HepG2 (cell line): ENCODE measurements at regions not wholly inside any gene's neighbourhood (a gene's known extent, or its start where the extent isn't known, plus 50 kb on each side); places are given as distances from the start of the nearest gene placed in this dataset.
A peak's percentile ranks its signal among the peaks of the same experiment; 100 is the strongest.

Experiments
- ATF7 ChIP-seq, 2 experiments: fragments of 450-650 bp in 1 of 2; sonication (generic) in 1 of 2; formaldehyde crosslinking in 1 of 2; IDR thresholded peaks; 2 replicates each; pipeline versions ENCODE4 v1.4.0 to v1.6.1; 2016 to 2020; ENCODE audit warnings: antibody characterized with exemption in 1 of 2, mild to moderate bottlenecking in 1 of 2, missing genetic modification reagents in 1 of 2
- BCL6 ChIP-seq: IDR thresholded peaks from 2 replicates; pipeline ENCODE4 v1.6.1; 2016; ENCODE audit warnings: missing genetic modification reagents, missing compliant biosample characterization
- EHMT2 ChIP-seq: fragments of 200-600 bp; sonication (generic); IDR thresholded peaks from 2 replicates; pipeline ENCODE4 v1.7.0; 2017; ENCODE audit warnings: antibody characterized with exemption, low read depth, low read length, borderline replicate concordance
- ELF3 ChIP-seq: IDR thresholded peaks from 2 replicates; pipeline ENCODE4 v1.6.1; 2016; ENCODE audit warnings: missing genetic modification reagents, missing compliant biosample characterization
- ERF ChIP-seq: IDR thresholded peaks from 2 replicates; pipeline ENCODE4 v1.6.1; 2018; ENCODE audit warnings: missing biosample characterization, missing genetic modification reagents
- FOXP1 ChIP-seq, 2 experiments: fragments of 450-650 bp in 1 of 2; IDR thresholded peaks; 2 replicates each; pipeline ENCODE4 v1.6.1; 2017 to 2018; ENCODE audit warnings: antibody characterized with exemption in 1 of 2
- MATR3 ChIP-seq: sonication (generic); formaldehyde crosslinking; IDR thresholded peaks from 2 replicates; pipeline ENCODE4 v1.4.0; 2020; ENCODE audit warnings: missing genetic modification reagents
- MYNN ChIP-seq: sonication (generic); formaldehyde crosslinking; IDR thresholded peaks from 2 replicates; pipeline ENCODE4 v1.4.0; 2020; ENCODE audit warnings: mild to moderate bottlenecking, low read depth, missing genetic modification reagents
- NR2F2 ChIP-seq: IDR thresholded peaks from 2 replicates; pipeline ENCODE4 v1.6.1; 2012; ENCODE audit warnings: low read depth, inconsistent platforms, borderline replicate concordance
- PBX3 ChIP-seq: sonication (generic); formaldehyde crosslinking; IDR thresholded peaks from 2 replicates; pipeline ENCODE4 v1.8.1; 2023; ENCODE audit warnings: missing genetic modification reagents, inconsistent platforms, borderline replicate concordance
- SALL2 ChIP-seq: sonication (generic); formaldehyde crosslinking; IDR thresholded peaks from 2 replicates; pipeline ENCODE4 v1.8.1; 2023; ENCODE audit warnings: mild to moderate bottlenecking, missing genetic modification reagents, inconsistent platforms
- SIX4 ChIP-seq: sonication (generic); formaldehyde crosslinking; IDR thresholded peaks from 2 replicates; pipeline ENCODE4 v1.4.0; 2020; ENCODE audit warnings: missing genetic modification reagents
- SOX13 ChIP-seq, 3 experiments: fragments of 450-650 bp in 1 of 3; sonication (generic) in 1 of 3; formaldehyde crosslinking in 1 of 3; IDR thresholded peaks in 2 of 3; conservative IDR thresholded peaks in 1 of 3; 2 replicates each; pipeline versions ENCODE4 v1.5.0 to v1.6.1; 2016 to 2020; ENCODE audit warnings: antibody characterized with exemption in 1 of 3, mild to moderate bottlenecking in 1 of 3, missing compliant biosample characterization in 1 of 3, missing genetic modification reagents in 1 of 3, moderate library complexity in 1 of 3
- SOX6 ChIP-seq, 2 experiments: fragments of 450-650 bp in 1 of 2; sonication (generic) in 1 of 2; formaldehyde crosslinking in 1 of 2; IDR thresholded peaks; 2 replicates each; pipeline versions ENCODE4 v1.4.0 to v1.6.1; 2017 to 2020; ENCODE audit warnings: antibody characterized with exemption in 1 of 2, mild to moderate bottlenecking in 1 of 2, missing genetic modification reagents in 1 of 2
- TBL1XR1 ChIP-seq: fragments of 150-350 bp; IDR thresholded peaks from 2 replicates; pipeline ENCODE4 v1.6.1; 2014; ENCODE audit warnings: borderline replicate concordance, low read length; ENCODE audit not compliant: partially characterized antibody
- ZNF296 ChIP-seq: sonication (generic); formaldehyde crosslinking; conservative IDR thresholded peaks from 2 replicates; pipeline ENCODE4 v1.5.0; 2020; ENCODE audit warnings: mild to moderate bottlenecking, missing genetic modification reagents
- ZNF792 ChIP-seq: IDR thresholded peaks from 2 replicates; pipeline ENCODE4 v1.6.1; 2016
- TF ChIP-seq, protein P1 (sequence below): sonication (generic); formaldehyde crosslinking; IDR thresholded peaks from 2 replicates; pipeline ENCODE4 v1.9.0; 2021; ENCODE audit warnings: mild to moderate bottlenecking, missing genetic modification reagents
- TF ChIP-seq, protein P2 (sequence below): sonication (generic); formaldehyde crosslinking; IDR thresholded peaks from 2 replicates; pipeline ENCODE4 v1.4.0; 2020; ENCODE audit warnings: missing genetic modification reagents, low read depth, mild to moderate bottlenecking, borderline replicate concordance

DNA sequence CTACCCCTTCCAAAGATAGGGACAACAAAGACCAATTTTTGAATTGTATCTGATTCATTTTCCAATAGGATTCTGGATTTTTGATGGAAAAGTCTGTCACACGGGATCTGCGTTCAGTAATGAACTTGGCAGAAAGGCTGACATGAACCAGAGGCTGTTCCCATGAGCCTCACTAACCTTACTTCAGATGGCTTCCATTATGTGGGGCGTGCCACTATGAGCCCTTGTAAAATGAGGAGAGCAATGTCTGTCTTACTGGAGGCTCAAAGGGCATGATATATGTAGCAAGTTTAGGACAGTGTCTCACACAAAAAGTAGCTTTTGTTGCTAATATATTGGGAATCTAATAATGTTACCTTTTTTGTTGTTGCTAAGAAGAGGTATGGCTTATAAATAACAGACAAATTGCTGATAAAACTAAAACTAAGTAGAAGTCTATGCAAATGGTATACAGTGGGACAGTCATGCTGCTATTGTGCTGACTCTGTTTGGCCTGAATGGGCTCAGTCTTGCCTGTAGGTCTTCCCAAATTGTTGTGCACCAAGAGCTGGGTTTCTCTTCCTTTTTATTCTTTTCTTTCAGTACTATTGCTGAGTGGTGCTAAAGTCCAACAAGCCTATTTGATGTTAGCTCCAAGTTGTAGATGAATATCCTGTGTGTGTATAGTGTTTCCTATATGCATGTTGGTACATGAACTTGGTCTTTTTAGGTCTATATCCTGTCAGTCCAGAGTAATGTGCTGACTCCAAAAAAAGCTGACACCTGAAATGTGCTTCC lies 132.1 kb downstream of the SPRY1 start (continued):
- TF ChIP-seq, protein P1, sequence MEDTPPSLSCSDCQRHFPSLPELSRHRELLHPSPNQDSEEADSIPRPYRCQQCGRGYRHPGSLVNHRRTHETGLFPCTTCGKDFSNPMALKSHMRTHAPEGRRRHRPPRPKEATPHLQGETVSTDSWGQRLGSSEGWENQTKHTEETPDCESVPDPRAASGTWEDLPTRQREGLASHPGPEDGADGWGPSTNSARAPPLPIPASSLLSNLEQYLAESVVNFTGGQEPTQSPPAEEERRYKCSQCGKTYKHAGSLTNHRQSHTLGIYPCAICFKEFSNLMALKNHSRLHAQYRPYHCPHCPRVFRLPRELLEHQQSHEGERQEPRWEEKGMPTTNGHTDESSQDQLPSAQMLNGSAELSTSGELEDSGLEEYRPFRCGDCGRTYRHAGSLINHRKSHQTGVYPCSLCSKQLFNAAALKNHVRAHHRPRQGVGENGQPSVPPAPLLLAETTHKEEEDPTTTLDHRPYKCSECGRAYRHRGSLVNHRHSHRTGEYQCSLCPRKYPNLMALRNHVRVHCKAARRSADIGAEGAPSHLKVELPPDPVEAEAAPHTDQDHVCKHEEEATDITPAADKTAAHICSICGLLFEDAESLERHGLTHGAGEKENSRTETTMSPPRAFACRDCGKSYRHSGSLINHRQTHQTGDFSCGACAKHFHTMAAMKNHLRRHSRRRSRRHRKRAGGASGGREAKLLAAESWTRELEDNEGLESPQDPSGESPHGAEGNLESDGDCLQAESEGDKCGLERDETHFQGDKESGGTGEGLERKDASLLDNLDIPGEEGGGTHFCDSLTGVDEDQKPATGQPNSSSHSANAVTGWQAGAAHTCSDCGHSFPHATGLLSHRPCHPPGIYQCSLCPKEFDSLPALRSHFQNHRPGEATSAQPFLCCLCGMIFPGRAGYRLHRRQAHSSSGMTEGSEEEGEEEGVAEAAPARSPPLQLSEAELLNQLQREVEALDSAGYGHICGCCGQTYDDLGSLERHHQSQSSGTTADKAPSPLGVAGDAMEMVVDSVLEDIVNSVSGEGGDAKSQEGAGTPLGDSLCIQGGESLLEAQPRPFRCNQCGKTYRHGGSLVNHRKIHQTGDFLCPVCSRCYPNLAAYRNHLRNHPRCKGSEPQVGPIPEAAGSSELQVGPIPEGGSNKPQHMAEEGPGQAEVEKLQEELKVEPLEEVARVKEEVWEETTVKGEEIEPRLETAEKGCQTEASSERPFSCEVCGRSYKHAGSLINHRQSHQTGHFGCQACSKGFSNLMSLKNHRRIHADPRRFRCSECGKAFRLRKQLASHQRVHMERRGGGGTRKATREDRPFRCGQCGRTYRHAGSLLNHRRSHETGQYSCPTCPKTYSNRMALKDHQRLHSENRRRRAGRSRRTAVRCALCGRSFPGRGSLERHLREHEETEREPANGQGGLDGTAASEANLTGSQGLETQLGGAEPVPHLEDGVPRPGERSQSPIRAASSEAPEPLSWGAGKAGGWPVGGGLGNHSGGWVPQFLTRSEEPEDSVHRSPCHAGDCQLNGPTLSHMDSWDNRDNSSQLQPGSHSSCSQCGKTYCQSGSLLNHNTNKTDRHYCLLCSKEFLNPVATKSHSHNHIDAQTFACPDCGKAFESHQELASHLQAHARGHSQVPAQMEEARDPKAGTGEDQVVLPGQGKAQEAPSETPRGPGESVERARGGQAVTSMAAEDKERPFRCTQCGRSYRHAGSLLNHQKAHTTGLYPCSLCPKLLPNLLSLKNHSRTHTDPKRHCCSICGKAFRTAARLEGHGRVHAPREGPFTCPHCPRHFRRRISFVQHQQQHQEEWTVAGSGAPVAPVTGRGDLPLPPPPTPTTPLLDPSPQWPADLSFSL: no peak
- TF ChIP-seq SALL2 (CRISPR knock-in tag) (no peak), SOX13 (IDR thresholded peaks at IDR 0.05) (no peak), SOX13 (CRISPR knock-in tag; conservative IDR thresholded peaks at IDR 0.05 in 1 of 2, IDR thresholded peaks at IDR 0.05 in 1 of 2) (peak in 1 of 2 experiments; percentile 54; a peak in 1 of 4 replicates), SOX6 (IDR thresholded peaks at IDR 0.05) (no peak), SOX6 (CRISPR knock-in tag; IDR thresholded peaks at IDR 0.05) (peak; percentile 62), MYNN (CRISPR knock-in tag) (no peak), TBL1XR1 (no peak), ZNF792 (0 out of 2 replicates have a peak, but pooled peaks have one; percentile 49), MATR3 (CRISPR knock-in tag) (no peak), ZNF296 (CRISPR knock-in tag) (no peak), EHMT2 (0 out of 2 replicates have a peak, but pooled peaks have one; percentile 23), ERF (CRISPR knock-in tag) (0 out of 2 replicates have a peak, but pooled peaks have one; percentile 37), NR2F2 (no peak), ATF7 (IDR thresholded peaks at IDR 0.05) (no peak), ATF7 (CRISPR knock-in tag; IDR thresholded peaks at IDR 0.05) (no peak), SIX4 (CRISPR knock-in tag) (0 out of 2 replicates have a peak, but pooled peaks have one; percentile 28), FOXP1 (IDR thresholded peaks at IDR 0.05) (no peak), FOXP1 (CRISPR knock-in tag; IDR thresholded peaks at IDR 0.05) (peak; percentile 16; the same call in 1 of the 2 replicates), PBX3 (CRISPR knock-in tag) (no peak), ELF3 (CRISPR knock-in tag) (0 out of 2 replicates have a peak, but pooled peaks have one; percentile 50), BCL6 (CRISPR knock-in tag) (peak; percentile 71; the same call in 1 of the 2 replicates)
- TF ChIP-seq, protein P2, sequence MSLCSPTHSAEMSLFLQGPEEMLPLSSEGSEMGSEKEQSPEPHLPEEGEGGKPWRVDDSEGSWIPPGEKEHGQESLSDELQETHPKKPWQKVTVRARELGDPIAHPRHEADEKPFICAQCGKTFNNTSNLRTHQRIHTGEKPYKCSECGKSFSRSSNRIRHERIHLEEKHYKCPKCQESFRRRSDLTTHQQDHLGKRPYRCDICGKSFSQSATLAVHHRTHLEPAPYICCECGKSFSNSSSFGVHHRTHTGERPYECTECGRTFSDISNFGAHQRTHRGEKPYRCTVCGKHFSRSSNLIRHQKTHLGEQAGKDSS (CRISPR knock-in tag): no peak
